ENCODE measurements at regions not wholly inside any gene's neighbourhood (a gene's known extent, or its start where the extent isn't known, plus 50 kb on each side); places are given as distances from the start of the nearest gene placed in this dataset.

DNA sequence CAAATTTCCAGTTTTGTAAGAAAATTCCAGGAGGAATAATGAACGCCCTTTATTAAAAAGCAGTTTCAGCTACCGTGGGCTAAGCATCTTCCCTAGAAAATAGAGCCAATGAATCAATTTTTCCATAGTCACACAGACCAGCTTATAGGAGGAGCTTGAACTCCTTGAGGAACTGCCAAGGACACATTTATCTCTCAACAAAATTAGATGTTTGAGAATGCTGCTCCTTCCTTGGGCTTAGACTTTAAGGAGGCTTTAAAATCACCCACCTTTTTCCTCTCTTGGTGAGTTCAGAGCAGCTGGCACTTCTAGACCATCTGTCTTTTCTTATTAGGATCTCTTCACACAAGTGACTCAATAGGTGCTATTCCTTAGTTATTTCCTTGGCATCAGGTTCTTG, 588.0 kb downstream of the SQOR start:
- Histone ChIP-seq H3K9ac (replicated peaks in 1 of 4; ENCODE audit: extremely low read depth in 1 of 4, low read depth in 3 of 4, low read length in 3 of 4) (no peak overlapping the region), H3K56ac (replicated peaks; ENCODE audit: insufficient read length, low read depth, low read length) (no peak overlapping the region), H2BK5ac (ENCODE audit: low read depth, low read length) (no peak overlapping the region), H2BK12ac (ENCODE audit: low read depth, low read length) (no peak overlapping the region), H3K27ac (ENCODE audit: low read depth, low read length) (no peak overlapping the region), H3K14ac (ENCODE audit: insufficient read length) (no peak overlapping the region), H3K4me1 (replicated peaks in 1 of 4; ENCODE audit: control insufficient read depth in 3 of 4, insufficient read depth in 4 of 4, low read length in 3 of 4) (no peaks in the 10 kb centered on the region), H2AFZ (ENCODE audit: low read length) (no peak overlapping the region), H3K79me2 (ENCODE audit: control insufficient read depth in 1 of 2, insufficient read depth in 2 of 2, low read length in 2 of 2) (no peaks in the 10 kb centered on the region), H4K5ac (ENCODE audit: insufficient read length, low read depth, low read length) (no peak overlapping the region), H2BK120ac (replicated peaks; ENCODE audit: low read depth, low read length) (no peak overlapping the region), H3K23ac (ENCODE audit: insufficient read length) (no peak overlapping the region), H2BK20ac (ENCODE audit: low read length) (no peak overlapping the region), H3K23me2 (ENCODE audit: low read depth, low read length) (no peaks in the 10 kb centered on the region), H4K20me1 (replicated peaks in 1 of 2; ENCODE audit: control insufficient read depth in 1 of 2, insufficient read depth in 2 of 2, low read length in 2 of 2) (no peaks in the 10 kb centered on the region), H2AK5ac (ENCODE audit: low read depth, low read length) (no peak overlapping the region), H3K79me1 (ENCODE audit: low read depth, low read length) (no peaks in the 10 kb centered on the region), H3K27me3 (replicated peaks in 1 of 4; ENCODE audit: control insufficient read depth in 3 of 4, extremely low read depth in 1 of 4, insufficient read depth in 3 of 4, low read length in 3 of 4) (no peaks in the 10 kb centered on the region), H2BK15ac (ENCODE audit: low read length) (no peak overlapping the region), H3K4me2 (ENCODE audit: insufficient read depth in 1 of 2, low read depth in 2 of 2, low read length in 2 of 2) (no peak overlapping the region), H3K36me3 (ENCODE audit: control insufficient read depth in 2 of 4, insufficient read depth in 4 of 4, low read length in 3 of 4) (no peaks in the 10 kb centered on the region), H3K4me3 (ENCODE audit: extremely low read depth in 1 of 4, insufficient read depth in 2 of 4, low read depth in 3 of 4, low read length in 4 of 4) (no peak overlapping the region), H4K8ac (ENCODE audit: extremely low read depth, insufficient read depth, low read length) (no peak overlapping the region), H3K18ac (ENCODE audit: extremely low read depth, low read length) (no peak overlapping the region), H4K91ac (replicated peaks; ENCODE audit: insufficient read length, low read length) (no peak overlapping the region), H3K9me3 (ENCODE audit: insufficient read depth in 2 of 2, low read depth in 1 of 2, low read length in 1 of 2) (0 out of 4 replicates have a peak, but pooled peaks cover 0 to 3% of the 10 kb centered on the region in 2 experiments), H3K4ac (replicated peaks; ENCODE audit: insufficient read length, low read depth, low read length) (no peak overlapping the region)
- ChIA-PET CTCF (ENCODE audit: partially characterized antibody) (no interaction called here), POLR2A (ENCODE audit: partially characterized antibody) (no interaction called here)
- TF ChIP-seq SRF (IDR thresholded peaks at IDR 0.05; ENCODE audit: low read depth, low read length) (no peak), RBBP5 (IDR thresholded peaks at IDR 0.05; ENCODE audit: borderline replicate concordance, low read depth, low read length) (no peak), EGR1 (IDR thresholded peaks at IDR 0.05; ENCODE audit: borderline replicate concordance, low read depth, low read length) (no peak), POLR2A (IDR thresholded peaks at IDR 0.05; ENCODE audit: control extremely low read depth in 1 of 2, low read depth in 2 of 2, low read length in 2 of 2) (no peak), KDM4A (IDR thresholded peaks at IDR 0.05; ENCODE audit: low read depth, low read length, severe bottlenecking) (no peak), RAD21 (IDR thresholded peaks at IDR 0.05 in 1 of 2, conservative IDR thresholded peaks at IDR 0.05 in 1 of 2; ENCODE audit: low read depth in 2 of 2, low read length in 2 of 2) (no peak), SUZ12 (IDR thresholded peaks at IDR 0.05; ENCODE audit: low read length) (no peak), RNF2 (IDR thresholded peaks at IDR 0.05; ENCODE audit: borderline replicate concordance, low read depth, low read length, missing control alignments, poor library complexity, severe bottlenecking) (no peak), EP300 (IDR thresholded peaks at IDR 0.05; ENCODE audit: borderline replicate concordance in 1 of 2, low read depth in 2 of 2, low read length in 2 of 2) (no peak), POLR2AphosphoS5 (IDR thresholded peaks at IDR 0.05; ENCODE audit: low read depth, low read length) (no peak), CBX8 (IDR thresholded peaks at IDR 0.05; ENCODE audit: borderline replicate concordance, low read depth, low read length) (no peak)
- 86% methylated on average over 2 of the region's 2 CpGs; no CpG with 5 or more reads in 1 of the 2 experiments for WGBS, 2 experiments (ENCODE audit: extremely low coverage in 1 of 2, insufficient coverage in 1 of 2, insufficient read length in 1 of 2, insufficient replicate concordance in 2 of 2, low coverage in 1 of 2, low lambda C conversion rate in 2 of 2, missing lambda C conversion rate in 1 of 2)
- FAIRE-seq, result no peak
- DNase-seq (ENCODE audit: low read depth in 1 of 2, low spot score in 2 of 2), result no peak

All from H1 (cell line).